ENCODE measurements at regions not wholly inside any gene's neighbourhood (a gene's known extent, or its start where the extent isn't known, plus 50 kb on each side); places are given as distances from the start of the nearest gene placed in this dataset.
"Not testable (repeated sequence)": the region's sequence is repeated elsewhere in the genome, so short reads cannot be mapped to it uniquely, and the experiment has no call there.

GRCh38 chr2:242004223-242004901, 134.8 kb downstream of the RTP5 start:
- H3K27me3 Mint-ChIP-seq (ENCODE audit: insufficient read depth) = no peaks in the 10 kb centered on the region
- Histone ChIP-seq H3K9ac (ENCODE audit: extremely low read depth, low read length, poor library complexity, severe bottlenecking) (no peak overlapping the region), H3K9me3 (ENCODE audit: control insufficient read depth, low read length) (no peaks in the 10 kb centered on the region), H3K4me3 (ENCODE audit: low read length) (no peak overlapping the region), H3K4me1 (ENCODE audit: control insufficient read depth, insufficient read depth, low read length) (no peaks in the 10 kb centered on the region), H3K36me3 (ENCODE audit: control insufficient read depth, insufficient read depth, low read length) (no peaks in the 10 kb centered on the region), H3K27ac (ENCODE audit: low read depth, low read length) (no peak overlapping the region), H3K27me3 (ENCODE audit: control insufficient read depth, insufficient read depth, low read length, poor library complexity, severe bottlenecking) (no peaks in the 10 kb centered on the region)
- H3K4me3 Mint-ChIP-seq = no peak overlapping the region
- peaks cover 18% of the 10 kb centered on the region for H3K9me3 Mint-ChIP-seq
- H3K27ac Mint-ChIP-seq = no peak overlapping the region
- WGBS, 2 experiments (ENCODE audit: insufficient coverage in 1 of 2, insufficient read length in 1 of 2) = 91 to 92% methylated on average over 13 to 23 of the region's 30 CpGs
- TF ChIP-seq, protein P1, sequence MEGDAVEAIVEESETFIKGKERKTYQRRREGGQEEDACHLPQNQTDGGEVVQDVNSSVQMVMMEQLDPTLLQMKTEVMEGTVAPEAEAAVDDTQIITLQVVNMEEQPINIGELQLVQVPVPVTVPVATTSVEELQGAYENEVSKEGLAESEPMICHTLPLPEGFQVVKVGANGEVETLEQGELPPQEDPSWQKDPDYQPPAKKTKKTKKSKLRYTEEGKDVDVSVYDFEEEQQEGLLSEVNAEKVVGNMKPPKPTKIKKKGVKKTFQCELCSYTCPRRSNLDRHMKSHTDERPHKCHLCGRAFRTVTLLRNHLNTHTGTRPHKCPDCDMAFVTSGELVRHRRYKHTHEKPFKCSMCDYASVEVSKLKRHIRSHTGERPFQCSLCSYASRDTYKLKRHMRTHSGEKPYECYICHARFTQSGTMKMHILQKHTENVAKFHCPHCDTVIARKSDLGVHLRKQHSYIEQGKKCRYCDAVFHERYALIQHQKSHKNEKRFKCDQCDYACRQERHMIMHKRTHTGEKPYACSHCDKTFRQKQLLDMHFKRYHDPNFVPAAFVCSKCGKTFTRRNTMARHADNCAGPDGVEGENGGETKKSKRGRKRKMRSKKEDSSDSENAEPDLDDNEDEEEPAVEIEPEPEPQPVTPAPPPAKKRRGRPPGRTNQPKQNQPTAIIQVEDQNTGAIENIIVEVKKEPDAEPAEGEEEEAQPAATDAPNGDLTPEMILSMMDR (conservative IDR thresholded peaks at IDR 0.05) = no peak
- H3K36me3 Mint-ChIP-seq (ENCODE audit: low read depth) = no peaks in the 10 kb centered on the region
- H3K4me1 Mint-ChIP-seq = no peaks in the 10 kb centered on the region
- peak; percentile 31 for DNase-seq

DNA sequence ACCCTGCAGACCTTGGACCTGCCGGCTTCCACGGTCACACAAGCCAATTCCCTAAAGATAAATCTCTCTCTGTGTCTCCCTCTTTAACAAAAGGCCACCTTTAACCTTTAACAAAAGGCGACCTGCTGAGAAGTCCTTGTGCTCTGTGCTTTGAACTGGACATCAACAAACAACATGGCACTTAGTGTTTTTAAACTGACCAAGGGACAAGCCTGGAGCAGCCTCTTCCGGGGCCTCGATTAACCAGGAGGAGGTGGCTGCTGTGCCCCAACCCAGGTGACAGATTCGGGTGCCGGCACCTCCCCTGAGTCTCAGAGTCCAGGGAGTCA, 135.3 kb downstream of the RTP5 start:
- Histone ChIP-seq H3K4me1 (ENCODE audit: control insufficient read depth, insufficient read depth, low read length) (no peaks in the 10 kb centered on the region), H3K27ac (ENCODE audit: low read depth, low read length) (no peak overlapping the region), H3K4me3 (ENCODE audit: low read length) (no peak overlapping the region), H3K36me3 (ENCODE audit: control insufficient read depth, insufficient read depth, low read length) (no peaks in the 10 kb centered on the region), H3K9ac (ENCODE audit: extremely low read depth, low read length, poor library complexity, severe bottlenecking) (no peak overlapping the region), H3K9me3 (ENCODE audit: control insufficient read depth, low read length) (no peaks in the 10 kb centered on the region), H3K27me3 (ENCODE audit: control insufficient read depth, insufficient read depth, low read length, poor library complexity, severe bottlenecking) (no peaks in the 10 kb centered on the region)
- Mint-ChIP-seq H3K9me3 (peaks cover 18% of the 10 kb centered on the region), H3K27ac (no peak overlapping the region), H3K4me1 (no peaks in the 10 kb centered on the region), H3K27me3 (ENCODE audit: insufficient read depth) (no peaks in the 10 kb centered on the region), H3K4me3 (no peak overlapping the region), H3K36me3 (ENCODE audit: low read depth) (no peaks in the 10 kb centered on the region)
- 75 to 84% methylated on average over 5 to 7 of the region's 7 CpGs for WGBS, 2 experiments (ENCODE audit: insufficient coverage in 1 of 2, insufficient read length in 1 of 2)
- DNase-seq = peak; percentile 30
- TF ChIP-seq, protein P1 (conservative IDR thresholded peaks at IDR 0.05) = no peak

DNA sequence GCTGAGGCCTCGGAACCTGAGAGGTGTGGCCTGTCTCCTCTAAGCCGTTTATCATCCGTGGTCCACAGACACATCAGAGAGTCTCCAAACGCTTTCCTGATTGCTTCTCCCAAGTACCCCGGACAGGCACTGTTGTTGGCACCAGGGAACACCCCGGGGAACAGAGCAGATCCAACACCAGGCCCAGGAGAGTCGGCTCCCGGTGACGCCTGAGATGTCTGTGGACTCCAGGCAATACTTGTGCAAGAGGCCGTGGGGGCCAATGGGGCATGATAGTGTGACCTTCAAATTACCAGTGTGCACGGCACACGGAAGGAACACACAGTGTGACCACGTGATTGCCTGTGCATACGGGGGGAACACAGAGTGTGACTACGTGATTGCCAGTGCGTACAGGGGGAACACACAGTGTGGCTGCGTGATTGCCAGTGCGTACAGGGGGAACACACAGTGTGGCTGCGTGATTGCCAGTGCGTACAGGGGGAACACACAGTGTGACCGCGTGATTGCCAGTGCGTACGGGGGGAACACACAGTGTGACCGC, 136.6 kb downstream of the RTP5 start:
- H3K4me3 ChIP-seq (ENCODE audit: low read length); H3K27me3 ChIP-seq (ENCODE audit: control insufficient read depth, insufficient read depth, low read length, poor library complexity, severe bottlenecking); DNase-seq; H3K4me1 Mint-ChIP-seq; H3K27me3 Mint-ChIP-seq (ENCODE audit: insufficient read depth); H3K36me3 ChIP-seq (ENCODE audit: control insufficient read depth, insufficient read depth, low read length); H3K36me3 Mint-ChIP-seq (ENCODE audit: low read depth); H3K4me3 Mint-ChIP-seq; H3K27ac ChIP-seq (ENCODE audit: low read depth, low read length); H3K9ac ChIP-seq (ENCODE audit: extremely low read depth, low read length, poor library complexity, severe bottlenecking); H3K27ac Mint-ChIP-seq; H3K4me1 ChIP-seq (ENCODE audit: control insufficient read depth, insufficient read depth, low read length); H3K9me3 ChIP-seq (ENCODE audit: control insufficient read depth, low read length): not testable (repeated sequence)
- 88 to 97% methylated on average over 8 to 21 of the region's 25 CpGs for WGBS, 2 experiments (ENCODE audit: insufficient coverage in 1 of 2, insufficient read length in 1 of 2)
- H3K9me3 Mint-ChIP-seq = peaks cover 18% of the 10 kb centered on the region

DNA sequence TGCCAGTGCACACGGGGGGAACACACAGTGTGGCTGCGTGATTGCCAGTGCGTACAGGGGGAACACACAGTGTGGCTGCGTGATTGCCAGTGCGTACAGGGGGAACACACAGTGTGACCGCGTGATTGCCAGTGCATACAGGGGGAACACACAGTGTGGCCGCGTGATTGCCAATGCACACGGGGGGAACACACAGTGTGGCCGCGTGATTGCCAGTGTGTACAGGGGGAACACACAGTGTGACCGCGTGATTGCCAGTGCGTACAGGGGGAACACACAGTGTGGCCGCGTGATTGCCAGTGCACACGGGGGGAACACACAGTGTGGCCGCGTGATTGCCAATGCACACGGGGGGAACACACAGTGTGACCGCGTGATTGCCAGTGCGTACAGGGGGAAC, 139.4 kb downstream of the RTP5 start:
- DNase-seq; H3K36me3 Mint-ChIP-seq (ENCODE audit: low read depth); H3K27ac ChIP-seq (ENCODE audit: low read depth, low read length); H3K27me3 Mint-ChIP-seq (ENCODE audit: insufficient read depth); H3K36me3 ChIP-seq (ENCODE audit: control insufficient read depth, insufficient read depth, low read length); H3K4me3 Mint-ChIP-seq; H3K9ac ChIP-seq (ENCODE audit: extremely low read depth, low read length, poor library complexity, severe bottlenecking); H3K4me1 Mint-ChIP-seq; H3K27me3 ChIP-seq (ENCODE audit: control insufficient read depth, insufficient read depth, low read length, poor library complexity, severe bottlenecking); H3K4me1 ChIP-seq (ENCODE audit: control insufficient read depth, insufficient read depth, low read length); H3K9me3 ChIP-seq (ENCODE audit: control insufficient read depth, low read length); H3K27ac Mint-ChIP-seq; H3K4me3 ChIP-seq (ENCODE audit: low read length): not testable (repeated sequence)
- H3K9me3 Mint-ChIP-seq = peaks cover 18% of the 10 kb centered on the region
- no CpG with 5 or more reads among the region's 24 CpGs for WGBS, 2 experiments (ENCODE audit: insufficient coverage in 1 of 2, insufficient read length in 1 of 2)

GRCh38 chr2:242009846-242010245, 140.3 kb downstream of the RTP5 start:
- not testable (repeated sequence) for H3K27ac Mint-ChIP-seq; H3K36me3 ChIP-seq (ENCODE audit: control insufficient read depth, insufficient read depth, low read length); H3K27me3 ChIP-seq (ENCODE audit: control insufficient read depth, insufficient read depth, low read length, poor library complexity, severe bottlenecking); H3K9ac ChIP-seq (ENCODE audit: extremely low read depth, low read length, poor library complexity, severe bottlenecking); H3K4me1 Mint-ChIP-seq; H3K4me1 ChIP-seq (ENCODE audit: control insufficient read depth, insufficient read depth, low read length); DNase-seq; H3K36me3 Mint-ChIP-seq (ENCODE audit: low read depth); H3K27me3 Mint-ChIP-seq (ENCODE audit: insufficient read depth); H3K4me3 Mint-ChIP-seq; H3K4me3 ChIP-seq (ENCODE audit: low read length); H3K27ac ChIP-seq (ENCODE audit: low read depth, low read length); H3K9me3 ChIP-seq (ENCODE audit: control insufficient read depth, low read length)
- H3K9me3 Mint-ChIP-seq = peaks cover 13% of the 10 kb centered on the region
- 78% methylated on average over 5 of the region's 24 CpGs; no CpG with 5 or more reads in 1 of the 2 experiments for WGBS, 2 experiments (ENCODE audit: insufficient coverage in 1 of 2, insufficient read length in 1 of 2)

Data from endodermal cell (in vitro differentiated cells).